HG03432 (cell line): ENCODE measurements at regions not wholly inside any gene's neighbourhood (a gene's known extent, or its start where the extent isn't known, plus 50 kb on each side); places are given as distances from the start of the nearest gene placed in this dataset.

Experiments
- ATAC-seq: cut with Tn5 transposase; IDR thresholded peaks from one replicate; pipeline ENCODE4 v1.9.1; 2021; ENCODE audit warnings: mild to moderate bottlenecking, moderate library complexity; ENCODE audit not compliant: unreplicated experiment

GRCh38 chr1:229950908-229951307 lies 116.1 kb upstream of the GALNT2 start:
- no peak for ATAC-seq

GRCh38 chr1:229951856-229952534 lies 115.0 kb upstream of the GALNT2 start:
- no peak for ATAC-seq

GRCh38 chr1:229952670-229953520 lies 114.1 kb upstream of the GALNT2 start:
- ATAC-seq, result no peak

GRCh38 chr1:229953736-229954326 lies 113.2 kb upstream of the GALNT2 start:
- ATAC-seq, result no peak

- ATAC-seq, result no peak
Observed at GRCh38 chr1:229964281-229964680, 102.8 kb upstream of the GALNT2 start.

GRCh38 chr1:229970714-229971113 lies 96.3 kb upstream of the GALNT2 start:
- ATAC-seq, result no peak

- ATAC-seq, result no peak
Observed at GRCh38 chr1:229971141-229971540, 95.9 kb upstream of the GALNT2 start.

GRCh38 chr1:229972600-229973296 lies 94.3 kb upstream of the GALNT2 start:
- no peak for ATAC-seq

- no peak for ATAC-seq
Observed at GRCh38 chr1:229973297-229973612, 93.8 kb upstream of the GALNT2 start.

- no peak for ATAC-seq
Observed at GRCh38 chr1:229975047-229975446, 92.0 kb upstream of the GALNT2 start.

GRCh38 chr1:229980009-229980408 lies 87.0 kb upstream of the GALNT2 start:
- no peak for ATAC-seq

- ATAC-seq, result no peak
Observed at GRCh38 chr1:229981736-229982135, 85.3 kb upstream of the GALNT2 start.

- ATAC-seq, result no peak
Observed at GRCh38 chr1:229984310-229984991, 82.6 kb upstream of the GALNT2 start.

GRCh38 chr1:229984992-229985612 lies 81.9 kb upstream of the GALNT2 start:
- ATAC-seq, result no peak

- no peak for ATAC-seq
Observed at GRCh38 chr1:229985613-229986010, 81.4 kb upstream of the GALNT2 start.

GRCh38 chr1:229986737-229987337 lies 80.2 kb upstream of the GALNT2 start:
- no peak for ATAC-seq

GRCh38 chr1:229987953-229988352 lies 79.1 kb upstream of the GALNT2 start:
- ATAC-seq, result no peak

GRCh38 chr1:229988534-229988933 lies 78.5 kb upstream of the GALNT2 start:
- no peak for ATAC-seq

- no peak for ATAC-seq
Observed at GRCh38 chr1:229989591-229990248, 77.3 kb upstream of the GALNT2 start.

- no peak for ATAC-seq
Observed at GRCh38 chr1:229990326-229990725, 76.7 kb upstream of the GALNT2 start.
